ENCODE measurements at regions not wholly inside any gene's neighbourhood (a gene's known extent, or its start where the extent isn't known, plus 50 kb on each side); places are given as distances from the start of the nearest gene placed in this dataset.

DNA sequence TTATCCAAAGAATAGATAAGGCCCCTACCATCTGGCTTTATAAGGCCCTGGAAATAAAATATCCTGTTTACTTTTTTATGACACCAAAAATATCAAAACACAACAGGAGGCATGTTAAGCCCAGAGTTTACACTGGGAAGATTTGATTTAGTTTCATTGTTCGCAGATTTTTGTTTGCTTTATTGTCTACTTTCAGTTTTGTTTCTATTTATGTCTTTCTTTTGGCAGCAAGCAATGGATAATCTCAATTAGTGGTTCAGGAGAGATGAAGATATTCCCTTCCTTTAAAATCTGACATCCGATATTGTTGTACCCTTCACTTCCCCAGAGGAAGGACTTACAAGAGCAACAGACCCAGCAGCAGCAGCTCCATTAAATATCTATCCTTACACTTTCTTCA is 249.4 kb upstream of the ARPP21 start:
- TF ChIP-seq POLR2A (IDR thresholded peaks at IDR 0.05; ENCODE audit: low read depth, low read length) (no peak), POLR2AphosphoS5 (IDR thresholded peaks at IDR 0.05; ENCODE audit: low read depth, low read length) (no peak), TAF1 (IDR thresholded peaks at IDR 0.05; ENCODE audit: borderline replicate concordance, low read depth, low read length) (no peak)
- DNase-seq (ENCODE audit: insufficient read length), result no peak
- FAIRE-seq, result no peak

DNA sequence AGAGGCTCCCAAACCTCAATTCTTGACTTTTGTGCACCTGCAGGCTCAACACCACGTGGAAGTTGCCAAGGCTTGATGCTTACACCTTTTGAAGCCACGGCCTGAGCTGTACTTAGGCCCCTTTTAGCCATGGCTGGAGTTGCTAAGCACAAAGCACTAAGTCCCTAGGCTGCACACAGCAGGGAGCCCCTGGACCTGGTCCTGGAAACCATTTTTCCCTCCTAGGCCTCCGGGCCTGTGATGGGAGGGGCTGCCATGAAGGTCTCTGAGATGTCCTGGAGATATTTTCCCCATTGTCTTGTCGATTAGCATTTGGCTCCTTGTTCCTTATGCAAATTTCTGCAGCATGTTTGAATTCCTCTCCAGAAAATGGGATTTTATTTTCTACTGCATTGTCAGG is 247.1 kb upstream of the ARPP21 start:
- no peak for FAIRE-seq
- DNase-seq (ENCODE audit: insufficient read length), result no peak
- TF ChIP-seq POLR2A (IDR thresholded peaks at IDR 0.05; ENCODE audit: low read depth, low read length) (no peak), POLR2AphosphoS5 (IDR thresholded peaks at IDR 0.05; ENCODE audit: low read depth, low read length) (no peak), TAF1 (IDR thresholded peaks at IDR 0.05; ENCODE audit: borderline replicate concordance, low read depth, low read length) (no peak)

DNA sequence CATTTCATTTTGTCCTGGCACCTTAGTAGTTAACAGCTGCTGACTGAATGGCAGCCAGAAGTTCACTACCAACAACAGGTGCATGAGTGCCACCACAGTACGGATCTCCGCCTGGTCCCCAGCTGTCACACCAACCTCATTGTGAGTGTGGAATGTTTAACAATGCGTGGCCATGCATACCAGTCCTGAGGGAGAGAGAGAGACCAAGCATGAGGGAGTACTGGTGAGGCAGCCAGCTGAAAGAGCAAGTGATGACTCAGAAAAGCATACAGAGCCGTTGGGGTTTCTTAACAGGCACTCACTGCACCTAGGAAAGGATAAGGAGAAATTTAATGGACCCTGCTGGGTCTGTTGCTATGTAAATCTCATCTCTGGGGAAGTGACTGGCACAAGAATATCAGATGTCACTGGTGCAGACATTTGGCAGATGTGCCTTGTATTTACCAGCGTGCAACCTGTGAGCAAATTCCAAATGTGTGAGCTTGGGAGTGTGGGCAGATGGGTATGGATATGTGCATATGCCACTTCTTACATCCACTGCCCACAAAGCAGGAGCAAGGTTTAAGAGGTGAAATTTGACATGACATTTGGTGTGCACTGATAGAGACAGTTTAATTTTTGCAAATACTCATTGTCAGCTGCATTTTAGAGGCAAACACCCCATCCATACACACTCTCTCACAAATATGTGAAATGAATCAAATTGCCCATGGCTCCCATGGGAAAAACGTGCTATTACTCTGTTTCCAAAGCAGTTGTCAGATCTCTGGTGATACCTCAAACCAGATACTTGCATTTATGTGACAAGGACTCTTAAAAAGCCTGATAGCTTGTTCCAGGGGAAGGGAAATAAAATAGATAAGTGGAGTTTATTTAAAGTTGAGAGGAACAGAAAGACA is 245.2 kb upstream of the ARPP21 start:
- DNase-seq (ENCODE audit: insufficient read length) (no peak), FAIRE-seq (no peak)
- no peak for TF ChIP-seq TAF1 (IDR thresholded peaks at IDR 0.05; ENCODE audit: borderline replicate concordance, low read depth, low read length)
- no peak for TF ChIP-seq POLR2A (IDR thresholded peaks at IDR 0.05; ENCODE audit: low read depth, low read length)
- no peak for TF ChIP-seq POLR2AphosphoS5 (IDR thresholded peaks at IDR 0.05; ENCODE audit: low read depth, low read length)

DNA sequence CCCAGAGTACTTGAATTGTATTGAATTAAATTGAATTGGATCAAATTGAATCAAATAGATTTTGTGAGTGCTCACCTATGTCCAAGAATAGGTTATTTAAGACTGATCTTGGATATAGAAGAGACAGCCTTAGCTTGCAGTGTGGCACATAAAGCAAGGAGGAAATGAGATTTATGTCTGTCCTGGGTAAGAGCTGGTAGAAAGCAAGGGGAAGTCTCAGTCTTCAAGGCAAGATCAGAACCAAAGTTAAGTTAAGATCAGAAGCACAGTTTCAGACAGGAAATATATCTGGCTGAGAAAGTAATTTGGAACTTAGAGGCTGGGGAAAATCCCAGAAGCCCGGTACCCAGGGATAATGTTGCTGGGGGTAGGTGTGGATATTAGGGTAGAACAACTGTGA is 244.4 kb upstream of the ARPP21 start:
- FAIRE-seq (no peak), DNase-seq (ENCODE audit: insufficient read length) (no peak)
- TF ChIP-seq TAF1 (IDR thresholded peaks at IDR 0.05; ENCODE audit: borderline replicate concordance, low read depth, low read length), result no peak
- no peak for TF ChIP-seq POLR2AphosphoS5 (IDR thresholded peaks at IDR 0.05; ENCODE audit: low read depth, low read length)
- TF ChIP-seq POLR2A (IDR thresholded peaks at IDR 0.05; ENCODE audit: low read depth, low read length), result no peak

DNA sequence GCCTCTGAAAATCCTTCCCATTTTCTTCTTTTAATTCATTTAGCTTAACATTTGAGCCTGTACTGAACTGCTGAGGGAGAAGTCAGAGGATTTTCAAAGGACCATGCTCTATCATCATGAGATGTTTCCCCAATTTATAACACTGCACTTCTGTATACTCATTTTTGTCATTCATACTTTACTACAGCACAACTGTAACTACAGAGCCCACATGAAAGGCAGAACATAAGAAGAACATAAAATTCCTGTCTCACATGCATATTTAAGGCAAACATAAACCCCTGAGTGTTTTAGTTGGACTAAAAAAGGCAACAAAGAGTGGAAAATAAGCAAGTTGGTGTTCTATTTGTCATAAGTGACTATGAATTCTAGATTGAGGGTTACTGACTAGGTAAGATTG is 237.7 kb upstream of the ARPP21 start:
- TF ChIP-seq TAF1 (IDR thresholded peaks at IDR 0.05; ENCODE audit: borderline replicate concordance, low read depth, low read length) (no peak), POLR2AphosphoS5 (IDR thresholded peaks at IDR 0.05; ENCODE audit: low read depth, low read length) (no peak), POLR2A (IDR thresholded peaks at IDR 0.05; ENCODE audit: low read depth, low read length) (no peak)
- no peak for DNase-seq (ENCODE audit: insufficient read length)
- FAIRE-seq, result no peak

DNA sequence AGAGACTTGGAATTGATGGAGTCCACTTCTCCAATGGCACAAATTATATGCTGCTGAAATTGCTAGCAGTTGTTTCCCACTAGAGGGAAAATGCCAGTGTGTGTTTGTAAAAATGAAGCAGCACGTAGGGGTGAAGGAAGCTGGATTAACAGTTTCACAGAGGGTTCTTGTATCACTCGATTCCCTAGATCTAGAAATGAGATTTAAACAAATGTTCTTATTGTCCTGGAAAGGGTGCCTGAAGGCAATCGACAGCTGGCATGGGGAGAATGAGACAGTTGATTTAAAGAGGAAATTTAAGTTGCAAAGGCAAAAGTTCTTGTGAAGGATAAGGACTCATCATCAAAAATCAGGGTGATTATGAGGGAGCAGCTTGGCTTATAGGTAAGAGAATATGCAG is 234.8 kb upstream of the ARPP21 start:
- DNase-seq (ENCODE audit: insufficient read length) (no peak), FAIRE-seq (no peak)
- TF ChIP-seq POLR2A (IDR thresholded peaks at IDR 0.05; ENCODE audit: low read depth, low read length) (no peak), POLR2AphosphoS5 (IDR thresholded peaks at IDR 0.05; ENCODE audit: low read depth, low read length) (no peak), TAF1 (IDR thresholded peaks at IDR 0.05; ENCODE audit: borderline replicate concordance, low read depth, low read length) (no peak)

DNA sequence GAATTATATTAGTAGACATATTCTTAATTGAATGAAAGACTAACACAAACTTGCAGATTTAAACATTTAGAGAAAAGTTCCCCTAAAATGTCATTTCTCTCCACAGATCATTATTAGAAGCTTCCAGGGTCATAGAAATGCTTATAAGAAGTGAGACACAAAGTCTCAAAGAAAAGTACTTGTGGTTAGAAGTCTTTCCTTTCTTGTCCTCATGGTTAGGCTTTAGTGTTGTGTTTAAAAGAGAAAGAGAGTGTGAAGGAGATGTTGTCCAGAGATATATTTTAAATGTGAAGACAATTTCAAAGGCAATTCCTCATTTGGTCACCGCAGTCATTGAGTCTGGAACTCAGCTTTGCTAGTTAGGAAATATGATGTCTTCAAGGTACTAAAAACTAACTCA is 230.4 kb upstream of the ARPP21 start:
- DNase-seq (ENCODE audit: insufficient read length) (no peak), FAIRE-seq (no peak)
- TF ChIP-seq POLR2AphosphoS5 (IDR thresholded peaks at IDR 0.05; ENCODE audit: low read depth, low read length), result no peak
- TF ChIP-seq POLR2A (IDR thresholded peaks at IDR 0.05; ENCODE audit: low read depth, low read length), result no peak
- TF ChIP-seq TAF1 (IDR thresholded peaks at IDR 0.05; ENCODE audit: borderline replicate concordance, low read depth, low read length), result no peak

DNA sequence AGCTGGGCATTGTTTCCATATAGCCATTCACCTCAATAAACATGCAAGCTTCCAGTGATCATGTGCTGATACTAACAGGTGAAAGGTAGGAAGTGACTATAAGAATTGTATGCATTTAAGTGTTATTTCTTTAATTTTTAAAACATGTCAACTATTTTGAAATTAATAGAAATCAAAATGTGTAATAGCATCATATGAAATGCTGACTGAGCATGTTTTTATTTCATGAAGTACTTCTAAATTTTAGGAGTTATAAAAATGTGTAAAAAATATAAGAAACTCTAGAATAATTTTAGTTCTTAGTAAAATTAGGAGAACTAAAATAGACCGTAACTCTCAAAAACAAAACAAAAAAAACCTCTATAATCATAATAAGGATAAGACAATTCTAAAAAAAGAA is 229.3 kb upstream of the ARPP21 start:
- TF ChIP-seq POLR2AphosphoS5 (IDR thresholded peaks at IDR 0.05; ENCODE audit: low read depth, low read length) (no peak), POLR2A (IDR thresholded peaks at IDR 0.05; ENCODE audit: low read depth, low read length) (no peak), TAF1 (IDR thresholded peaks at IDR 0.05; ENCODE audit: borderline replicate concordance, low read depth, low read length) (no peak)
- DNase-seq (ENCODE audit: insufficient read length) (no peak), FAIRE-seq (no peak)

DNA sequence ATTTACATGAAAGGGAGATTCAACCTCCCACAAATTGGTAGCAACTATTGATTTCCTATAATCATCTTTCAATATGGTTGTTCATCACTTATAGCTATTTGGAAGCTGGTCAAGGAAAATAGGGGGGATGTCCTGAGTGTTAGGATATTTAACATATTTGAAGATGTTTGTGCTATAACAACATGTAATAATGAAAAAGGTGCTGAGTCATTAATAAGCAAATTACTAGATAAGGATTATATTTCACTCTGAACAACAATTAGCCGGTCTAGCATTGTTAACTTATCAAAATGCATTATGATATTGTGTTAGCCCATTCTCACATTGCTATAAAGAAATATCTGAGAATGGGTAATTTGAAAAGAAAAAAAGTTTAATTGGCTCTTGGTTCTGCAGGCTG is 225.8 kb upstream of the ARPP21 start:
- TF ChIP-seq POLR2AphosphoS5 (IDR thresholded peaks at IDR 0.05; ENCODE audit: low read depth, low read length), result no peak
- no peak for TF ChIP-seq POLR2A (IDR thresholded peaks at IDR 0.05; ENCODE audit: low read depth, low read length)
- TF ChIP-seq TAF1 (IDR thresholded peaks at IDR 0.05; ENCODE audit: borderline replicate concordance, low read depth, low read length), result no peak
- FAIRE-seq (no peak), DNase-seq (ENCODE audit: insufficient read length) (no peak)

DNA sequence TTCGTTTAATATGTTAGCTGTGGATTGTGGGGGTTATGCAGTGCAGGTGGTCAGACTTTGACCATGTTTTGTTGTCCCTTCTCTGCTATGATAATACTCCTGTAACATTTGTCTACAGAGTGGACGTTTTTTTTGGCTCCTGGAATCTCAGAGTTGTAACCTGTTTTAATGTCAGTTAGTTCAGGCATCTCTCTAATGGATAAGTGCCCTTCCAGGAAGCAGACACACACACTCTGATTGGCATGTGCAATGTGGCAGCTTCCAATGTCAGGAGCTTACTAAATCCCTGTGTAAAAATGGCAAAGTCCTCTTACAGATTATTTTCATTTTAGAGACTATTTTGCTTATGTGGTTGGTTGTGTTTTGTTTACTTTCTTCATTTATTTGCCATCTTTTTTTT is 222.2 kb upstream of the ARPP21 start:
- DNase-seq (ENCODE audit: insufficient read length) (no peak), FAIRE-seq (no peak)
- TF ChIP-seq TAF1 (IDR thresholded peaks at IDR 0.05; ENCODE audit: borderline replicate concordance, low read depth, low read length) (no peak), POLR2A (IDR thresholded peaks at IDR 0.05; ENCODE audit: low read depth, low read length) (no peak), POLR2AphosphoS5 (IDR thresholded peaks at IDR 0.05; ENCODE audit: low read depth, low read length) (no peak)

DNA sequence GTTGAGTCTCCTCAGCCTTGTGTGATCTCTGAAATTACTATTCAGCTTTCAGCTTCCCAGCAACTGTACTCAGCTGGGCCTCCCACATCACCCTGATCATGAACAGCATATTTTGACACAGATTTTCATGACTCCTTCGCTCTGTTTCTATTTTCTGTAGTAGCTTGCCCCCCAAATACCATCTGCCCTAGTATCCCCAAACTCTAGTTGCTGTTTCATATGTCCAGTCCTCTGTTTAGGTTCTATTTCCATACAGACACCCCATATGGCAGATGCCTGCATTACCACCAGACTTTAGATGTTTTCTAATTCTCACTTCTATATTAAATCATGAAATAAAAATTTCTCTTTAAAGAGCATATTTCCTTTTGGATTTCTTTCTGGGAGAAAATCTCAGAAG is 217.2 kb upstream of the ARPP21 start:
- no peak for DNase-seq (ENCODE audit: insufficient read length)
- no peak for FAIRE-seq
- no peak for TF ChIP-seq POLR2A (IDR thresholded peaks at IDR 0.05; ENCODE audit: low read depth, low read length)
- no peak for TF ChIP-seq TAF1 (IDR thresholded peaks at IDR 0.05; ENCODE audit: borderline replicate concordance, low read depth, low read length)
- TF ChIP-seq POLR2AphosphoS5 (IDR thresholded peaks at IDR 0.05; ENCODE audit: low read depth, low read length), result no peak

All from GM12892 (cell line).